HUES6 (cell line): ENCODE measurements at regions not wholly inside any gene's neighbourhood (a gene's known extent, or its start where the extent isn't known, plus 50 kb on each side); places are given as distances from the start of the nearest gene placed in this dataset.
A peak's percentile ranks its signal among the peaks of the same experiment; 100 is the strongest.
"Not testable (repeated sequence)": the region's sequence is repeated elsewhere in the genome, so short reads cannot be mapped to it uniquely, and the experiment has no call there.

Experiments used
- H3K27ac ChIP-seq: 2 replicates; pipeline ENCODE4 v1.7.0; 2013; ENCODE audit warnings: low read depth, mild to moderate bottlenecking, low read length, inconsistent platforms
- H3K27me3 ChIP-seq: 2 replicates; pipeline ENCODE4 v1.6.1; 2013; ENCODE audit warnings: low read length; ENCODE audit not compliant: control insufficient read depth, insufficient read depth
- H3K36me3 ChIP-seq: 2 replicates; pipeline ENCODE4 v1.6.1; 2013; ENCODE audit warnings: low read length; ENCODE audit not compliant: control insufficient read depth, insufficient read depth
- H3K4me1 ChIP-seq: 2 replicates; pipeline ENCODE4 v1.6.1; 2013; ENCODE audit warnings: low read length; ENCODE audit not compliant: control insufficient read depth, insufficient read depth
- H3K4me3 ChIP-seq: 2 replicates; pipeline ENCODE4 v1.5.1; 2013; ENCODE audit warnings: low read depth, low read length
- H3K9ac ChIP-seq: one replicate; pipeline ENCODE4 v1.6.1; 2013; ENCODE audit warnings: mild to moderate bottlenecking, low read length
- H3K9me3 ChIP-seq: 2 replicates; pipeline ENCODE4 v1.6.1; 2013; ENCODE audit warnings: low read depth, low read length; ENCODE audit not compliant: control insufficient read depth, insufficient read depth

GRCh38 chr4:133277940-133278339, 128.8 kb downstream of the PCDH10 start:
- not testable (repeated sequence) for H3K4me3 ChIP-seq

GRCh38 chr4:133275246-133275645, 126.2 kb downstream of the PCDH10 start:
- Histone ChIP-seq H3K9me3 (peaks cover 14% of the 10 kb centered on the region), H3K9ac (no peak overlapping the region), H3K27me3 (no peaks in the 10 kb centered on the region), H3K36me3 (peaks cover 5% of the 10 kb centered on the region; the same call in 1 of the 2 replicates), H3K27ac (no peak overlapping the region), H3K4me1 (peaks cover 14% of the 10 kb centered on the region), H3K4me3 (no peak overlapping the region)

More at GRCh38 chr4:133277940-133278339, 128.8 kb downstream of the PCDH10 start:
- H3K9me3 ChIP-seq = peaks cover 18% of the 10 kb centered on the region
- not testable (repeated sequence) for H3K4me1 ChIP-seq, H3K9ac ChIP-seq, H3K27ac ChIP-seq, H3K27me3 ChIP-seq, H3K36me3 ChIP-seq

GRCh38 chr4:133273401-133273800, 124.3 kb downstream of the PCDH10 start:
- Histone ChIP-seq H3K36me3 (no peaks in the 10 kb centered on the region; the same call in 1 of the 2 replicates), H3K9me3 (peaks cover 10% of the 10 kb centered on the region), H3K9ac (no peak overlapping the region), H3K27me3 (no peaks in the 10 kb centered on the region), H3K27ac (no peak overlapping the region), H3K4me1 (peaks cover 29% of the 10 kb centered on the region), H3K4me3 (no peak overlapping the region)

- Histone ChIP-seq H3K9me3 (no peaks in the 10 kb centered on the region; the same call in 1 of the 2 replicates), H3K4me3 (peak overlapping the region; percentile 10; the same call in 1 of the 2 replicates), H3K9ac (peak overlapping the region; percentile 95), H3K36me3 (no peaks in the 10 kb centered on the region; the same call in 1 of the 2 replicates), H3K27me3 (no peaks in the 10 kb centered on the region), H3K27ac (peak overlapping the region; percentile 84), H3K4me1 (peaks cover 29% of the 10 kb centered on the region)
Measured at GRCh38 chr4:133270021-133270570, 121.0 kb downstream of the PCDH10 start.

- H3K27ac ChIP-seq = peak overlapping the region; percentile 75; the same call in 1 of the 2 replicates
- H3K4me1 ChIP-seq = peaks cover 43% of the 10 kb centered on the region
- H3K4me3 ChIP-seq = peak overlapping the region; percentile 52; the same call in 1 of the 2 replicates
- no peaks in the 10 kb centered on the region; the same call in 1 of the 2 replicates for H3K9me3 ChIP-seq
- H3K27me3 ChIP-seq = no peaks in the 10 kb centered on the region
- H3K9ac ChIP-seq = peak overlapping the region; percentile 95
- H3K36me3 ChIP-seq = no peaks in the 10 kb centered on the region
Measured at GRCh38 chr4:133268205-133268604, 119.1 kb downstream of the PCDH10 start.

- Histone ChIP-seq H3K4me3 (peak overlapping the region; percentile 52; the same call in 1 of the 2 replicates), H3K9ac (peak overlapping the region; percentile 95), H3K4me1 (peaks cover 50% of the 10 kb centered on the region), H3K27ac (peak overlapping the region; percentile 75; the same call in 1 of the 2 replicates)
- not testable (repeated sequence) for H3K9me3 ChIP-seq, H3K36me3 ChIP-seq, H3K27me3 ChIP-seq
Measured at GRCh38 chr4:133267506-133267905, 118.4 kb downstream of the PCDH10 start.

- not testable (repeated sequence) for H3K36me3 ChIP-seq, H3K27me3 ChIP-seq, H3K9me3 ChIP-seq
- Histone ChIP-seq H3K4me3 (peak overlapping the region; percentile 52; the same call in 1 of the 2 replicates), H3K4me1 (peaks cover 54% of the 10 kb centered on the region), H3K27ac (peak overlapping the region; percentile 65; the same call in 1 of the 2 replicates), H3K9ac (peak overlapping the region; percentile 95)
Measured at GRCh38 chr4:133266966-133267365, 117.9 kb downstream of the PCDH10 start.

- not testable (repeated sequence) for H3K27me3 ChIP-seq, H3K4me3 ChIP-seq, H3K36me3 ChIP-seq, H3K9me3 ChIP-seq
- Histone ChIP-seq H3K27ac (peak overlapping the region; percentile 94; the same call in 1 of the 2 replicates), H3K4me1 (peaks cover 40% of the 10 kb centered on the region), H3K9ac (peak overlapping the region; percentile 77)
Measured at GRCh38 chr4:133264251-133264650, 115.2 kb downstream of the PCDH10 start.

- peak overlapping the region; percentile 57; the same call in 1 of the 2 replicates for H3K4me3 ChIP-seq
- peaks cover 33% of the 10 kb centered on the region for H3K4me1 ChIP-seq
- no peaks in the 10 kb centered on the region for H3K9me3 ChIP-seq
- H3K27ac ChIP-seq = peak overlapping the region; percentile 99
- H3K36me3 ChIP-seq = no peaks in the 10 kb centered on the region
- no peaks in the 10 kb centered on the region for H3K27me3 ChIP-seq
- H3K9ac ChIP-seq = peak overlapping the region; percentile 90
Measured at GRCh38 chr4:133263104-133263503, 114.0 kb downstream of the PCDH10 start.

GRCh38 chr4:133247861-133248260, 98.8 kb downstream of the PCDH10 start:
- Histone ChIP-seq H3K4me3 (no peak overlapping the region), H3K36me3 (no peaks in the 10 kb centered on the region), H3K4me1 (no peaks in the 10 kb centered on the region), H3K9ac (no peak overlapping the region), H3K27ac (no peak overlapping the region), H3K27me3 (no peaks in the 10 kb centered on the region), H3K9me3 (no peaks in the 10 kb centered on the region)

GRCh38 chr4:133245226-133245625, 96.1 kb downstream of the PCDH10 start:
- Histone ChIP-seq H3K27me3 (no peaks in the 10 kb centered on the region), H3K4me1 (no peaks in the 10 kb centered on the region), H3K9ac (no peak overlapping the region), H3K36me3 (no peaks in the 10 kb centered on the region), H3K4me3 (no peak overlapping the region), H3K27ac (no peak overlapping the region), H3K9me3 (no peaks in the 10 kb centered on the region)
